ENCODE measurements at regions not wholly inside any gene's neighbourhood (a gene's known extent, or its start where the extent isn't known, plus 50 kb on each side); places are given as distances from the start of the nearest gene placed in this dataset.

DNA sequence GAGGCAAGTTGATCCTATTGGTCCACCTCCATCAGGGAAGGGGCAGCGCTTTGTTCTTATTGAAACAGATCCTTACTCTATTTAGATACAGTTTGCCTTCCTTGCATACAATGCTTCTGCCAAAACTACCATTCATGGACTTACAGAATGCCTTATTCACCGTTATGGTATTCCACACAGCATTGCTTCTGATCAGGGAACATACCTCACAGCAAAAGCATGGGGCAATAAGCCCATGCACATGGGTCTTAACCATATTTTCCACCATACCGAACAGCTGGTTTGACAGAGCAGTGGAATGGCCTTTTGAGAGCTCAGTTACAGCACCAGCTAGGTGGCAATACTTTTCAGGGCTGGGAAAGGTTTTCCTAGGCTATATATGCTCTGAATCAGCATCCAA is 544.8 kb upstream of the ADGRL4 start:
- Histone ChIP-seq H3K27ac (no peak overlapping the region), H3K4me3 (no peak overlapping the region), H3K9me3 (no peaks in the 10 kb centered on the region), H3K36me3 (ENCODE audit: low read depth, missing control alignments) (no peaks in the 10 kb centered on the region), H3K4me1 (no peaks in the 10 kb centered on the region), H3K27me3 (no peaks in the 10 kb centered on the region)
- TF ChIP-seq, protein P1, sequence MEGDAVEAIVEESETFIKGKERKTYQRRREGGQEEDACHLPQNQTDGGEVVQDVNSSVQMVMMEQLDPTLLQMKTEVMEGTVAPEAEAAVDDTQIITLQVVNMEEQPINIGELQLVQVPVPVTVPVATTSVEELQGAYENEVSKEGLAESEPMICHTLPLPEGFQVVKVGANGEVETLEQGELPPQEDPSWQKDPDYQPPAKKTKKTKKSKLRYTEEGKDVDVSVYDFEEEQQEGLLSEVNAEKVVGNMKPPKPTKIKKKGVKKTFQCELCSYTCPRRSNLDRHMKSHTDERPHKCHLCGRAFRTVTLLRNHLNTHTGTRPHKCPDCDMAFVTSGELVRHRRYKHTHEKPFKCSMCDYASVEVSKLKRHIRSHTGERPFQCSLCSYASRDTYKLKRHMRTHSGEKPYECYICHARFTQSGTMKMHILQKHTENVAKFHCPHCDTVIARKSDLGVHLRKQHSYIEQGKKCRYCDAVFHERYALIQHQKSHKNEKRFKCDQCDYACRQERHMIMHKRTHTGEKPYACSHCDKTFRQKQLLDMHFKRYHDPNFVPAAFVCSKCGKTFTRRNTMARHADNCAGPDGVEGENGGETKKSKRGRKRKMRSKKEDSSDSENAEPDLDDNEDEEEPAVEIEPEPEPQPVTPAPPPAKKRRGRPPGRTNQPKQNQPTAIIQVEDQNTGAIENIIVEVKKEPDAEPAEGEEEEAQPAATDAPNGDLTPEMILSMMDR (IDR thresholded peaks at IDR 0.05) = no peak
- TF ChIP-seq POLR2A (IDR thresholded peaks at IDR 0.05) = no peak
- no peak for DNase-seq
- intact Hi-C loops (cut with DNase I; ENCODE audit: low total_unique reads) = no loop called here
- 58 to 61% methylated on average over 3 of the region's 3 CpGs for WGBS, 2 donors

DNA sequence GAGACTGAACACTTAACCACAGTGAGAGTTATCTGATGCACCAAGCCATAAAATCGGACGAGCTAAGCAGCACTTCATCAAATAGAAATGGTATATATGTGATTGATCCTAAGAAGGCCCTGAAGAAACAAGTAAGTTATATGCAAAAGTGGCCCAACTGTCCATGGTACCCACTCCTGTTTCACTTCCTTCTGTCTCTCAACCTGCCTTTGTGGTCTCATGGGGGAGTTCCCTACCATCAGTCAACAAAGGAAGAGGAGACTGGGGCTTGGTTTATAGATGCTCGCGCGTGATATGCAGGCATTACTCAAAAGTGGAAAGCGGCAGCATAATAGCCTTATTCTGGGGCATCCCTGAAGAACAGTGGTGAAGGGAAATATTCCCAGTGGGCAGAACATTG is 543.9 kb upstream of the ADGRL4 start:
- H3K36me3 ChIP-seq (ENCODE audit: low read depth, missing control alignments) = no peaks in the 10 kb centered on the region
- no peak overlapping the region for H3K4me3 ChIP-seq
- H3K27me3 ChIP-seq = no peaks in the 10 kb centered on the region
- H3K27ac ChIP-seq = no peak overlapping the region
- WGBS, 2 donors = 89 to 97% methylated on average over 6 of the region's 6 CpGs
- no peak for TF ChIP-seq POLR2A (IDR thresholded peaks at IDR 0.05)
- TF ChIP-seq, protein P1 (IDR thresholded peaks at IDR 0.05) = no peak
- no peaks in the 10 kb centered on the region for H3K9me3 ChIP-seq
- intact Hi-C loops (cut with DNase I; ENCODE audit: low total_unique reads) = no loop called here
- no peaks in the 10 kb centered on the region for H3K4me1 ChIP-seq
- DNase-seq = no peak

DNA sequence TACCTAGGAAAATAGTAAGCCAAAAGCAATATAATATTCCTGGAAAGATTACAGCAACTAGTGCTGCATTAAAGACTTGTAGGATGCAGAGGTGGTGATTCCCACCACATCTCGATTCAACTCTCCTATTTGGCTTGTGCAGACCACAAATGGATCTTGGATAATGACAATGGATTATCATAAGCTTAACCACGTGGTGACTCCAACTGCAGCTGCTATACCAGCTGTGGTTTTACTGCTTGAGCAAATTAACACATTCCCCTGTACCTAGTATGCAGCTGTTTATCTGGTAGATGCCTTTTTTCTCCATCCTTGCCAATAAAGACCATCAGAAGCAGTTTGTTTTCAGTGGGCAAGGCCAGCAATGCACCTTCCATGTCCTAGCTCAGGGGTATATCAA is 542.7 kb upstream of the ADGRL4 start:
- no peak overlapping the region for H3K4me3 ChIP-seq
- H3K4me1 ChIP-seq = no peaks in the 10 kb centered on the region
- 37 to 62% methylated on average over 2 of the region's 2 CpGs for WGBS, 2 donors
- H3K27ac ChIP-seq = no peak overlapping the region
- no peak for TF ChIP-seq POLR2A (IDR thresholded peaks at IDR 0.05)
- TF ChIP-seq, protein P1 (IDR thresholded peaks at IDR 0.05) = no peak
- no peaks in the 10 kb centered on the region for H3K27me3 ChIP-seq
- H3K9me3 ChIP-seq = no peaks in the 10 kb centered on the region
- no peaks in the 10 kb centered on the region for H3K36me3 ChIP-seq (ENCODE audit: low read depth, missing control alignments)
- intact Hi-C loops (cut with DNase I; ENCODE audit: low total_unique reads) = no loop called here
- DNase-seq = no peak

DNA sequence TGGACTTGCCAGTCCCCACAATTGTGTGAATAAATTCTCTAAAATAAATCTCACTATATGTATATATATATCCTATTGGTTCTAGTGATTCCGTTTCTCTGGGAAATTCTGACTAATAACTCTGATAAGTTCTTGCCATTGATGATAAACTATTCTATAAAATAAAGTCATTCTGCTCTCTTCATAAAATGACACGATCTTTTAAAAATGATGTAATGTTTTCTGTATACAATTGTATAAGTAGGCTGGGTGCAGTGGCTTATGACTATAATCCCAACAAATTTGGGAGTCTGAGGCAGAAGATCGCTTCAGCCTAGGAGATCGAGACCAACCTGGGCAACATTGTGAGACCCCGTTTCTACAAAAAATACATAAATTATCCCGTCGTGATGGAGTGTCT is 541.0 kb upstream of the ADGRL4 start:
- intact Hi-C loops (cut with DNase I; ENCODE audit: low total_unique reads) = no loop called here
- no peaks in the 10 kb centered on the region for H3K4me1 ChIP-seq
- no peak overlapping the region for H3K27ac ChIP-seq
- no peaks in the 10 kb centered on the region for H3K9me3 ChIP-seq
- H3K36me3 ChIP-seq (ENCODE audit: low read depth, missing control alignments) = no peaks in the 10 kb centered on the region
- 91 to 93% methylated on average over 7 of the region's 7 CpGs for WGBS, 2 donors
- TF ChIP-seq, protein P1 (IDR thresholded peaks at IDR 0.05) = no peak
- TF ChIP-seq POLR2A (IDR thresholded peaks at IDR 0.05) = no peak
- no peak for DNase-seq
- no peaks in the 10 kb centered on the region for H3K27me3 ChIP-seq
- no peak overlapping the region for H3K4me3 ChIP-seq

DNA sequence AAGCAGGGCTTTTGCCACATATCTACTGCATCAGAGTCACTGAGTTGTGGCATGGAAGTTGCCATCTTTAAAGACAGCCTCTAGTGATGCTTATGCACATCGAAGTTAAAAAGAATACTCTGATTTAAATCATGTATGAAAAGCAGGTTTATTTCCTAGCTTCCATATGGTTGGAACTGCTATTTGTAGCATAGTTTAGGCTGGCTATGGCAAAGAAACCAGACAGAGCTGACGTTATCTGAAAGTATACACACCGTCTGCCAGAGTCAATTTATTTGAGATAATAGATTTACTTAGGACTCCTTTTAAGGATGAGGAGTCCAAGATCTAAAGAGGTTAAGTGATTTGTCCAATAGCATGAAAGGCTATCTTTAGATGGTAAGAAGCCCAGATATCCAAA is 536.9 kb upstream of the ADGRL4 start:
- intact Hi-C loops (cut with DNase I; ENCODE audit: low total_unique reads) = no loop called here
- no peaks in the 10 kb centered on the region for H3K36me3 ChIP-seq (ENCODE audit: low read depth, missing control alignments)
- no peaks in the 10 kb centered on the region for H3K27me3 ChIP-seq
- H3K4me1 ChIP-seq = no peaks in the 10 kb centered on the region
- TF ChIP-seq POLR2A (IDR thresholded peaks at IDR 0.05) = no peak
- TF ChIP-seq, protein P1 (IDR thresholded peaks at IDR 0.05) = no peak
- no peak overlapping the region for H3K27ac ChIP-seq
- WGBS, 2 donors = 80 to 88% methylated on average over 3 of the region's 3 CpGs
- no peak for DNase-seq
- no peaks in the 10 kb centered on the region for H3K9me3 ChIP-seq
- no peak overlapping the region for H3K4me3 ChIP-seq
